H1 (cell line): ENCODE measurements at regions not wholly inside any gene's neighbourhood (a gene's known extent, or its start where the extent isn't known, plus 50 kb on each side); places are given as distances from the start of the nearest gene placed in this dataset.
A peak's percentile ranks its signal among the peaks of the same experiment; 100 is the strongest.

Experiments
- CTCF ChIA-PET: fragments of 300-600 bp; sonication (Branson Sonifier 250); formaldehyde crosslinking; loops from one replicate; lab custom pipeline; 2021; ENCODE audit not compliant: partially characterized antibody; lab: Charles Lee
- POLR2A ChIA-PET: fragments of 300-600 bp; sonication (Branson Sonifier 250); formaldehyde crosslinking; loops from one replicate; lab custom pipeline; 2021; ENCODE audit warnings: inconsistent platforms; ENCODE audit not compliant: partially characterized antibody; lab: Charles Lee
- DNase-seq, 2 experiments: peaks; one replicate each; pipeline versions ENCODE4 v3.0.0 to v3.0.0-alpha.2; 2010 to 2022; ENCODE audit warnings: low spot score in 2 of 2, low read depth in 1 of 2, mixed read lengths in 1 of 2
- FAIRE-seq: peaks from 2 replicates; lab custom pipeline; 2011; peaks lifted over from hg19 to GRCh38; lab: Jason Lieb, UNC
- H2AFZ ChIP-seq: 2 replicates; pipeline ENCODE4 v1.8.1; 2012; ENCODE audit warnings: low read length, inconsistent platforms
- H2AK5ac ChIP-seq: 2 replicates; pipeline ENCODE4 v1.6.1; 2013; ENCODE audit warnings: low read depth, low read length
- H2BK120ac ChIP-seq: replicated peaks from 2 replicates; pipeline ENCODE3; 2013; ENCODE audit warnings: low read depth, low read length, inconsistent platforms
- H2BK12ac ChIP-seq: 2 replicates; pipeline ENCODE4 v1.6.1; 2013; ENCODE audit warnings: low read depth, low read length
- H2BK15ac ChIP-seq: 2 replicates; pipeline ENCODE4 v1.6.1; 2013; ENCODE audit warnings: low read length
- H2BK20ac ChIP-seq: 2 replicates; pipeline ENCODE4 v1.6.1; 2013; ENCODE audit warnings: low read length
- H2BK5ac ChIP-seq: 2 replicates; pipeline ENCODE4 v1.6.1; 2013; ENCODE audit warnings: low read depth, low read length
- H3K14ac ChIP-seq: 2 replicates; pipeline ENCODE4 v1.6.1; 2013; ENCODE audit warnings: inconsistent platforms; ENCODE audit not compliant: insufficient read length
- H3K18ac ChIP-seq: 2 replicates; pipeline ENCODE4 v1.6.1; 2013; ENCODE audit warnings: low read length; ENCODE audit errors: extremely low read depth
- H3K23ac ChIP-seq: 2 replicates; pipeline ENCODE4 v1.6.1; 2013; ENCODE audit warnings: inconsistent platforms; ENCODE audit not compliant: insufficient read length
- H3K23me2 ChIP-seq: 2 replicates; pipeline ENCODE4 v1.6.1; 2013; ENCODE audit warnings: low read depth, low read length
- H3K27ac ChIP-seq: 2 replicates; pipeline ENCODE4 v1.6.1; 2011; ENCODE audit warnings: low read depth, low read length, inconsistent platforms
- H3K27me3 ChIP-seq, 4 experiments: replicated peaks in 1 of 4; 1 replicate in 1 of 4; 2 replicates in 3 of 4; pipeline versions ENCODE4 v1.6.1 to v1.8.1; 2011 to 2013; ENCODE audit warnings: low read length in 3 of 4, mild to moderate bottlenecking in 3 of 4, inconsistent platforms in 2 of 4, mixed read lengths in 2 of 4, moderate library complexity in 1 of 4; ENCODE audit not compliant: control insufficient read depth in 3 of 4, insufficient read depth in 3 of 4; ENCODE audit errors: extremely low read depth in 1 of 4
- H3K36me3 ChIP-seq, 4 experiments: 2 replicates each; pipeline versions ENCODE4 v1.6.1 to v1.8.1; 2011 to 2013; ENCODE audit warnings: mild to moderate bottlenecking in 4 of 4, low read length in 3 of 4, moderate library complexity in 2 of 4, control low read depth in 1 of 4, inconsistent platforms in 1 of 4; ENCODE audit not compliant: insufficient read depth in 4 of 4, control insufficient read depth in 2 of 4
- H3K4ac ChIP-seq: replicated peaks from 2 replicates; pipeline ENCODE3; 2013; ENCODE audit warnings: low read length, low read depth, mixed read lengths, inconsistent platforms; ENCODE audit not compliant: insufficient read length
- H3K4me1 ChIP-seq, 4 experiments: replicated peaks in 1 of 4; 1 replicate in 1 of 4; 2 replicates in 3 of 4; pipeline versions ENCODE4 v1.6.1 to v1.8.1; 2011 to 2013; ENCODE audit warnings: low read length in 3 of 4, inconsistent platforms in 2 of 4, mixed read lengths in 1 of 4; ENCODE audit not compliant: insufficient read depth in 4 of 4, control insufficient read depth in 3 of 4
- H3K4me2 ChIP-seq, 2 experiments: 2 replicates each; pipeline versions ENCODE4 v1.6.1 to v1.8.1; 2011 to 2013; ENCODE audit warnings: low read depth in 2 of 2, low read length in 2 of 2, control low read depth in 1 of 2, inconsistent platforms in 1 of 2, mild to moderate bottlenecking in 1 of 2; ENCODE audit not compliant: insufficient read depth in 1 of 2
- H3K4me3 ChIP-seq, 4 experiments: fragments of 200-600, 300-600 bp in 1 of 4; sonication (generic), shearing (Covaris generic), sonication (Bioruptor Twin) in 1 of 4; 2 replicates each; pipeline versions ENCODE4 v1.5.1 to v1.8.1; 2011 to 2016; ENCODE audit warnings: low read length in 4 of 4, low read depth in 3 of 4, control low read depth in 2 of 4, inconsistent platforms in 2 of 4, mild to moderate bottlenecking in 2 of 4, mixed read lengths in 1 of 4, moderate library complexity in 1 of 4; ENCODE audit not compliant: insufficient read depth in 2 of 4; ENCODE audit errors: extremely low read depth in 1 of 4
- H3K56ac ChIP-seq: replicated peaks from 2 replicates; pipeline ENCODE3; 2013; ENCODE audit warnings: low read depth, mild to moderate bottlenecking, mixed read lengths, low read length, inconsistent platforms; ENCODE audit not compliant: insufficient read length
- H3K79me1 ChIP-seq: 2 replicates; pipeline ENCODE4 v1.6.1; 2013; ENCODE audit warnings: low read depth, low read length, control low read depth
- H3K79me2 ChIP-seq, 2 experiments: 2 replicates each; pipeline versions ENCODE4 v1.6.1 to v1.8.1; 2012 to 2013; ENCODE audit warnings: low read length in 2 of 2, mild to moderate bottlenecking in 2 of 2, inconsistent platforms in 1 of 2; ENCODE audit not compliant: insufficient read depth in 2 of 2, control insufficient read depth in 1 of 2
- H3K9ac ChIP-seq, 4 experiments: replicated peaks in 1 of 4; 1 replicate in 1 of 4; 2 replicates in 3 of 4; pipeline versions ENCODE4 v1.6.1 to v1.8.1; 2011 to 2013; ENCODE audit warnings: low read depth in 3 of 4, low read length in 3 of 4, control low read depth in 2 of 4, mild to moderate bottlenecking in 2 of 4, moderate library complexity in 2 of 4, inconsistent platforms in 1 of 4; ENCODE audit errors: extremely low read depth in 1 of 4
- H3K9me3 ChIP-seq, 2 experiments: 2 replicates each; pipeline versions ENCODE4 v1.6.1 to v1.8.1; 2012 to 2013; ENCODE audit warnings: mild to moderate bottlenecking in 2 of 2, moderate library complexity in 2 of 2, control low read depth in 1 of 2, inconsistent platforms in 1 of 2, low read depth in 1 of 2, low read length in 1 of 2, mixed read lengths in 1 of 2; ENCODE audit not compliant: insufficient read depth in 2 of 2
- H4K20me1 ChIP-seq, 2 experiments: replicated peaks in 1 of 2; 2 replicates each; pipeline versions ENCODE3 to v1.8.1; 2011 to 2013; ENCODE audit warnings: inconsistent platforms in 2 of 2, low read length in 2 of 2, mild to moderate bottlenecking in 1 of 2; ENCODE audit not compliant: insufficient read depth in 2 of 2, control insufficient read depth in 1 of 2
- H4K5ac ChIP-seq: 2 replicates; pipeline ENCODE4 v1.6.1; 2013; ENCODE audit warnings: low read length, low read depth, mixed read lengths, inconsistent platforms; ENCODE audit not compliant: insufficient read length
- H4K8ac ChIP-seq: 2 replicates; pipeline ENCODE4 v1.8.0; 2013; ENCODE audit warnings: mild to moderate bottlenecking, moderate library complexity, low read length, inconsistent platforms; ENCODE audit not compliant: insufficient read depth; ENCODE audit errors: extremely low read depth
- H4K91ac ChIP-seq: replicated peaks from 2 replicates; pipeline ENCODE3; 2013; ENCODE audit warnings: low read length, mixed read lengths, inconsistent platforms; ENCODE audit not compliant: insufficient read length
- ASH2L ChIP-seq: fragments of 200-600, 300-600 bp; sonication (generic); IDR thresholded peaks from one replicate; pipeline ENCODE4 v1.7.1; 2017; ENCODE audit warnings: low read length
- CHD2 ChIP-seq: IDR thresholded peaks from 2 replicates; pipeline ENCODE4 v1.6.1; 2012; ENCODE audit warnings: low read length, improper control_type of control experiment
- CREB1 ChIP-seq: IDR thresholded peaks from 2 replicates; pipeline ENCODE4 v1.6.1; 2012; ENCODE audit warnings: inconsistent platforms
- FOSL1 ChIP-seq: IDR thresholded peaks from 2 replicates; pipeline ENCODE4 v1.6.1; 2011; ENCODE audit warnings: mild to moderate bottlenecking, low read depth, low read length, moderate library complexity; ENCODE audit not compliant: insufficient read depth
- GTF2F1 ChIP-seq: IDR thresholded peaks from 2 replicates; pipeline ENCODE4 v1.6.1; 2012; ENCODE audit warnings: low read depth, low read length, improper control_type of control experiment, borderline replicate concordance
- HDAC2 ChIP-seq, 2 experiments: fragments of 300-600 bp in 1 of 2; sonication (generic) in 1 of 2; IDR thresholded peaks; 2 replicates each; pipeline ENCODE4 v1.6.1; 2011 to 2012; ENCODE audit warnings: low read depth in 2 of 2, low read length in 2 of 2, mild to moderate bottlenecking in 2 of 2, moderate library complexity in 2 of 2, borderline replicate concordance in 1 of 2, inconsistent platforms in 1 of 2
- KDM4A ChIP-seq: IDR thresholded peaks from one replicate; pipeline ENCODE4 v1.7.1; 2012; ENCODE audit warnings: low read depth, mild to moderate bottlenecking, moderate library complexity, low read length, inconsistent platforms; ENCODE audit not compliant: severe bottlenecking
- SAP30 ChIP-seq: fragments of 300-600 bp; sonication (generic); IDR thresholded peaks from 2 replicates; pipeline ENCODE4 v1.7.1; 2012; ENCODE audit warnings: low read length, moderate library complexity, mild to moderate bottlenecking, inconsistent platforms; ENCODE audit not compliant: insufficient read depth, insufficient replicate concordance
- SRF ChIP-seq: IDR thresholded peaks from 2 replicates; pipeline ENCODE4 v1.6.1; 2011; ENCODE audit warnings: mild to moderate bottlenecking, low read depth, low read length, moderate library complexity
- SUZ12 ChIP-seq: fragments of 200-600 bp; sonication (generic); IDR thresholded peaks from 2 replicates; pipeline ENCODE4 v1.6.1; 2012; ENCODE audit warnings: mild to moderate bottlenecking, inconsistent platforms, low read length, moderate library complexity, mixed read lengths
- WGBS, 2 experiments: shearing (Covaris generic) in 1 of 2; methylation state at CpG; one replicate each; pipeline versions ENCODE4 v1.1.6 to v1.1.7; 2013 to 2015; ENCODE audit warnings: low lambda C conversion rate in 2 of 2, mixed read lengths in 2 of 2, inconsistent platforms in 1 of 2, low coverage in 1 of 2, missing lambda C conversion rate in 1 of 2; ENCODE audit not compliant: insufficient replicate concordance in 2 of 2, insufficient coverage in 1 of 2, insufficient read length in 1 of 2; ENCODE audit errors: extremely low coverage in 1 of 2, missing lambda C conversion rate in 1 of 2; 5-methylcytosine and 5-hydroxymethylcytosine counted together

GRCh38 chr9:73684601-73685000 lies 532.9 kb downstream of the ANXA1 start:
- H2BK12ac ChIP-seq: peak overlapping the region; percentile 20; the same call in 1 of the 2 replicates
- no peaks in the 10 kb centered on the region for H3K79me2 ChIP-seq
- H2BK5ac ChIP-seq: peak overlapping the region; percentile 26; the same call in 1 of the 2 replicates
- no peak overlapping the region for H4K5ac ChIP-seq
- no peaks in the 10 kb centered on the region for H3K79me1 ChIP-seq
- H3K56ac ChIP-seq: no peak overlapping the region
- H2BK15ac ChIP-seq: no peak overlapping the region
- no peak overlapping the region for H3K4ac ChIP-seq
- H2AK5ac ChIP-seq: no peak overlapping the region
- no peak overlapping the region for H3K4me2 ChIP-seq
- peak overlapping the region; percentile 40; the same call in 1 of the 2 replicates for H2AFZ ChIP-seq
- WGBS, 2 experiments: 94% methylated on average over 3 of the region's 3 CpGs; no CpG with 5 or more reads in 1 of the 2 experiments
- peak overlapping the region; percentile 3 for H4K91ac ChIP-seq
- no peak overlapping the region for H3K23ac ChIP-seq
- H3K27me3 ChIP-seq: no peaks in the 10 kb centered on the region
- no peaks in the 10 kb centered on the region for H4K20me1 ChIP-seq
- no peaks in the 10 kb centered on the region for H3K23me2 ChIP-seq
- ChIA-PET POLR2A (no interaction called here), CTCF (interaction anchor here (0.6 to 3.0 kb wide), 15 partner anchors 11 to 911 kb away, joined by 3 to 15 read pairs (median 5); no protein-coding TSS in a partner anchor)
- peak overlapping the region; percentile 1 for H2BK120ac ChIP-seq
- peaks cover 0 to 6% (median 0%) of the 10 kb centered on the region in 4 experiments; a peak in 2 of 7 replicates for H3K4me1 ChIP-seq
- H3K4me3 ChIP-seq: no peak overlapping the region
- no peak overlapping the region for H3K9ac ChIP-seq
- no peak overlapping the region for H3K27ac ChIP-seq
- TF ChIP-seq KDM4A (no peak), SRF (no peak), HDAC2 (IDR thresholded peaks at IDR 0.05; ENCODE audit: borderline replicate concordance in 1 of 2, low read depth in 2 of 2, low read length in 2 of 2) (no peak), SUZ12 (no peak), SAP30 (no peak), CHD2 (no peak), ASH2L (no peak), CREB1 (no peak), FOSL1 (no peak), GTF2F1 (no peak)
- H4K8ac ChIP-seq: no peak overlapping the region
- FAIRE-seq (no peak), DNase-seq (no peak)
- no peaks in the 10 kb centered on the region for H3K9me3 ChIP-seq
- no peak overlapping the region for H3K18ac ChIP-seq
- H3K14ac ChIP-seq: no peak overlapping the region
- no peak overlapping the region; the same call in 1 of the 2 replicates for H2BK20ac ChIP-seq
- H3K36me3 ChIP-seq: no peaks in the 10 kb centered on the region
